HCT116 (cell line): ENCODE measurements at regions not wholly inside any gene's neighbourhood (a gene's known extent, or its start where the extent isn't known, plus 50 kb on each side); places are given as distances from the start of the nearest gene placed in this dataset.

Source experiments
- CBX3 ChIP-seq: IDR thresholded peaks from 2 replicates; pipeline ENCODE4 v1.6.1; 2012; ENCODE audit warnings: low read depth
- CTCF ChIP-seq, 3 experiments: fragments of 200-600 bp in 1 of 3; sonication (generic) in 1 of 3; IDR thresholded peaks in 2 of 3; conservative IDR thresholded peaks in 1 of 3; 2 replicates each; pipeline ENCODE4 v1.5.1; 2012 to 2017; ENCODE audit warnings: low read depth in 2 of 3, low read length in 2 of 3, antibody characterized with exemption in 1 of 3, borderline replicate concordance in 1 of 3, control low read depth in 1 of 3, mild to moderate bottlenecking in 1 of 3, mixed read lengths in 1 of 3, mixed run types in 1 of 3, moderate library complexity in 1 of 3; ENCODE audit not compliant: insufficient read depth in 1 of 3
- EZH2 ChIP-seq: fragments of 200-600 bp; sonication (generic); IDR thresholded peaks from 2 replicates; pipeline ENCODE4 v1.6.1; 2017; ENCODE audit warnings: antibody characterized with exemption, mixed run types
- ZFX ChIP-seq: fragments of 450-650 bp; IDR thresholded peaks from 2 replicates; pipeline ENCODE4 v1.6.1; 2017
- ZNF274 ChIP-seq: fragments of 200-500 bp; sonication (Bioruptor generic); IDR thresholded peaks from 2 replicates; pipeline ENCODE4 v1.6.1; 2014; ENCODE audit warnings: mild to moderate bottlenecking, low read depth, low read length, inconsistent platforms

DNA sequence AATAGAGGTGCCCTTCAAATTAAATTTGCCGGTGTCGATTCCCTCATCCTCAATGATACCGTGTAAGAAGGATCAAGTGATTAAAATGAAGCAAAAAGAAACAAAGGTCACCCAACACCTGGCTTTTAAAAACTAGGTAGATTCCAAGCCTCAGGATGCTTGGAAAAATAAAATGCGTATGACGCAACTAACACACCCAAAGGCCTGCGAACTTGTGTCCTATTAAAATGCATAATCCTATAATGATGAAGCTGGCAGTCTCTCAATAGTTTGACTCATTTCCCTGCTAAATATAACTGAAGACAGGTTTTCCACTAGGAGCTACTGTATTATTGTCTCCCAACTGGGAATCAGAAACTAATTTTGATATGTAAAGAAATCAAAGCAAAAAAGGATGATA is 263.2 kb downstream of the DHX15 start:
- no peak for TF ChIP-seq CBX3
- TF ChIP-seq ZNF274: no peak
- no peak for TF ChIP-seq CTCF (IDR thresholded peaks at IDR 0.05 in 2 of 3, conservative IDR thresholded peaks at IDR 0.05 in 1 of 3; ENCODE audit: borderline replicate concordance in 1 of 3, insufficient read depth in 1 of 3, low read depth in 2 of 3, low read length in 2 of 3)
- no peak for TF ChIP-seq EZH2
- TF ChIP-seq ZFX: no peak
